Colon (tissue), 2 donors: ENCODE measurements at regions not wholly inside any gene's neighbourhood (a gene's known extent, or its start where the extent isn't known, plus 50 kb on each side); places are given as distances from the start of the nearest gene placed in this dataset.

ENCODE experiments used
- FAIRE-seq: peaks from 2 replicates; lab custom pipeline; 2012; peaks lifted over from hg19 to GRCh38; lab: Jason Lieb, UNC
- donor health status: control.
- donor health status: control.

GRCh38 chr2:176681584-176682115 lies 412.4 kb downstream of the MTX2 start:
- FAIRE-seq, result no peak

- FAIRE-seq, result no peak
These were observed 413.0 kb downstream of the MTX2 start for GRCh38 chr2:176682278-176682677.

GRCh38 chr2:176683618-176684111 lies 414.4 kb downstream of the MTX2 start:
- FAIRE-seq, result no peak

GRCh38 chr2:176685908-176686307 lies 416.7 kb downstream of the MTX2 start:
- no peak for FAIRE-seq

- FAIRE-seq, result no peak
These were observed 417.1 kb downstream of the MTX2 start for GRCh38 chr2:176686328-176686727.

- no peak for FAIRE-seq
These were observed 418.1 kb downstream of the MTX2 start for GRCh38 chr2:176687342-176687741.

GRCh38 chr2:176687944-176688343 lies 418.7 kb downstream of the MTX2 start:
- no peak for FAIRE-seq

GRCh38 chr2:176689711-176690110 lies 420.5 kb downstream of the MTX2 start:
- FAIRE-seq, result no peak

GRCh38 chr2:176691471-176691870 lies 422.2 kb downstream of the MTX2 start:
- no peak for FAIRE-seq

- no peak for FAIRE-seq
These were observed 423.3 kb downstream of the MTX2 start for GRCh38 chr2:176692533-176692932.

GRCh38 chr2:176699098-176699497 lies 429.9 kb downstream of the MTX2 start:
- no peak for FAIRE-seq

- FAIRE-seq, result no peak
These were observed 430.4 kb downstream of the MTX2 start for GRCh38 chr2:176699644-176700043.

GRCh38 chr2:176702131-176702530 lies 432.9 kb downstream of the MTX2 start:
- no peak for FAIRE-seq

GRCh38 chr2:176704282-176704858 lies 435.1 kb downstream of the MTX2 start:
- no peak for FAIRE-seq

GRCh38 chr2:176709149-176709951 lies 440.1 kb downstream of the MTX2 start:
- no peak for FAIRE-seq

- FAIRE-seq, result no peak
These were observed 440.7 kb downstream of the MTX2 start for GRCh38 chr2:176709991-176710390.

- no peak for FAIRE-seq
These were observed 441.5 kb downstream of the MTX2 start for GRCh38 chr2:176710657-176711186.

- no peak for FAIRE-seq
These were observed 456.8 kb downstream of the MTX2 start for GRCh38 chr2:176725873-176726645.

- FAIRE-seq, result no peak
These were observed 458.5 kb downstream of the MTX2 start for GRCh38 chr2:176727696-176728095.

GRCh38 chr2:176729706-176730569 lies 460.7 kb downstream of the MTX2 start:
- no peak for FAIRE-seq

GRCh38 chr2:176732780-176733179 lies 463.5 kb downstream of the MTX2 start:
- no peak for FAIRE-seq
